Prostate gland (tissue), 2 donors: ENCODE measurements at regions not wholly inside any gene's neighbourhood (a gene's known extent, or its start where the extent isn't known, plus 50 kb on each side); places are given as distances from the start of the nearest gene placed in this dataset.

ENCODE experiments used
- DNase-seq: peaks from one replicate; pipeline ENCODE4 v3.0.0-alpha.2; 2019; ENCODE audit warnings: low spot score
- H3K27ac ChIP-seq, 2 donors: fragments of 200-600 bp; sonication (generic); 2 replicates each; pipeline ENCODE4 v1.5.1; 2017 to 2019
- H3K27me3 ChIP-seq: fragments of 200-600 bp; sonication (generic); replicated peaks from 2 replicates; pipeline ENCODE4 v1.5.1; 2019; ENCODE audit not compliant: insufficient read depth
- H3K36me3 ChIP-seq, 2 donors: fragments of 200-600 bp; sonication (generic); 1 replicate in 1 of 2; 2 replicates in 1 of 2; pipeline versions ENCODE4 v1.5.1 to v1.8.1; 2017 to 2019
- H3K4me1 ChIP-seq: fragments of 200-600 bp; sonication (generic); replicated peaks from 2 replicates; pipeline ENCODE4 v1.5.1; 2019
- H3K4me3 ChIP-seq, 2 donors: fragments of 200-600 bp; sonication (generic); 2 replicates each; pipeline ENCODE4 v1.5.1; 2017 to 2019
- H3K9me3 ChIP-seq: fragments of 200-600 bp; sonication (generic); 2 replicates; pipeline ENCODE4 v1.5.1; 2017
- POLR2A ChIP-seq: fragments of 450-650 bp; IDR thresholded peaks from one replicate; pipeline ENCODE4 v1.6.1; 2016; ENCODE audit warnings: antibody characterized with exemption, mild to moderate bottlenecking
- POLR2AphosphoS5 ChIP-seq: sonication (generic); formaldehyde crosslinking; IDR thresholded peaks from one replicate; pipeline ENCODE4 v1.6.1; 2017; ENCODE audit warnings: antibody characterized with exemption
- WGBS: methylation state at CpG from one replicate; pipeline ENCODE4 v1.1.5; 2018; 5-methylcytosine and 5-hydroxymethylcytosine counted together
- intact Hi-C: fragments of 100-400 bp; cut with DNase I; formaldehyde crosslinking; loops from one replicate; pipeline ENCODE4 v1.14.2; 2022
- TF ChIP-seq, protein P1 (sequence below), 4 experiments: fragments of 200-600 bp in 2 of 4; fragments of 450-650 bp in 2 of 4; sonication (generic) in 2 of 4; IDR thresholded peaks; 1 replicate in 3 of 4; 2 replicates in 1 of 4; pipeline ENCODE4 v1.5.1; 2016 to 2019; ENCODE audit warnings: antibody characterized with exemption in 4 of 4, mild to moderate bottlenecking in 2 of 4, moderate library complexity in 2 of 4

DNA sequence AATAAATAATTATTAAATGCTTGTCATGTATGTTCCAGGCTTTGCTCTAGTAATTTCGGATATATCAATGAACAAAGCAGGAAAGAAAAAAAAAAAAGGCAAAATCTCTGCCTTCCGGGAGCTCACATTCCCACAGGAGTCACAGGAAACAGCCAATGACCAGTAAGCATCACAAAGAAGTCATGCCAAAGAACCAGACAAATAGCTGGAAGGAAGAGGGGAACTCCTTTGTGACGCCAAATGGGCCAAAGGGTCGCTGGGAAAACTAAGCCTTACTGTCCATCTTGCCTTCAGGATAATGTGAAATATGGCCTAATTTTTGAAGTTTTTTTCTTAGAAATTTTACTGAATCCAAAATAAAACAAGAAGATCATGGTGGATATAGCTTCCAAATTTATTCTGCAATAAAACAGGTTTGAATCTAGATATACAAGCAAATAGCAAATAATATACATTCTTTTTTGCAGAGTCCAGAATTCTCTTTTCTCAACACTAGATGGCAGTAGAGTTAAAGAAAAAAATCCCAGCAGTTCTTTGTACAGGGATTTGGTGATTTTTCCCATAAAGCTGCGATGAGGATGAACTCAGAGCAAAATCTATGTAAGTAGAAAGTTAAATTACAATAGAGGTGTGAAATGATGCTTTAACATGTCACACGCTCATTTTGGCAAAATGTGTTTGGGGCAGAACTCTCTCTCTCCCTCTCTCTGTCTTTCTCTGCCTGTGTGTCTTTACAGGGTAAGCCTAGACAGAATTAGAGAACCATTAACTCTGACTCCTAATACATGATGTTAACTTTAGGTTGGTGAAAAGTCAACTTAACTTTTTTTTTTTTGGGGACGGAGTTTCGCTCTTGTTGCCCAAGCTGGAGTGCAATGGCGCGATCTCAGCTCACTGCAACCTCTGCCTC, 60.0 kb upstream of the TUT7 start:
- WGBS = 53% methylated on average over 10 of the region's 10 CpGs
- no peak for DNase-seq
- TF ChIP-seq, protein P1, sequence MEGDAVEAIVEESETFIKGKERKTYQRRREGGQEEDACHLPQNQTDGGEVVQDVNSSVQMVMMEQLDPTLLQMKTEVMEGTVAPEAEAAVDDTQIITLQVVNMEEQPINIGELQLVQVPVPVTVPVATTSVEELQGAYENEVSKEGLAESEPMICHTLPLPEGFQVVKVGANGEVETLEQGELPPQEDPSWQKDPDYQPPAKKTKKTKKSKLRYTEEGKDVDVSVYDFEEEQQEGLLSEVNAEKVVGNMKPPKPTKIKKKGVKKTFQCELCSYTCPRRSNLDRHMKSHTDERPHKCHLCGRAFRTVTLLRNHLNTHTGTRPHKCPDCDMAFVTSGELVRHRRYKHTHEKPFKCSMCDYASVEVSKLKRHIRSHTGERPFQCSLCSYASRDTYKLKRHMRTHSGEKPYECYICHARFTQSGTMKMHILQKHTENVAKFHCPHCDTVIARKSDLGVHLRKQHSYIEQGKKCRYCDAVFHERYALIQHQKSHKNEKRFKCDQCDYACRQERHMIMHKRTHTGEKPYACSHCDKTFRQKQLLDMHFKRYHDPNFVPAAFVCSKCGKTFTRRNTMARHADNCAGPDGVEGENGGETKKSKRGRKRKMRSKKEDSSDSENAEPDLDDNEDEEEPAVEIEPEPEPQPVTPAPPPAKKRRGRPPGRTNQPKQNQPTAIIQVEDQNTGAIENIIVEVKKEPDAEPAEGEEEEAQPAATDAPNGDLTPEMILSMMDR (IDR thresholded peaks at IDR 0.05) = peak; percentile 40 to 83 (median 69)
- TF ChIP-seq POLR2AphosphoS5 = no peak
- Histone ChIP-seq H3K9me3 (no peaks in the 10 kb centered on the region), H3K36me3 (no peaks in the 10 kb centered on the region), H3K27me3 (no peaks in the 10 kb centered on the region), H3K4me1 (no peaks in the 10 kb centered on the region), H3K4me3 (no peak overlapping the region), H3K27ac (no peak overlapping the region)
- intact Hi-C loops = no loop called here

DNA sequence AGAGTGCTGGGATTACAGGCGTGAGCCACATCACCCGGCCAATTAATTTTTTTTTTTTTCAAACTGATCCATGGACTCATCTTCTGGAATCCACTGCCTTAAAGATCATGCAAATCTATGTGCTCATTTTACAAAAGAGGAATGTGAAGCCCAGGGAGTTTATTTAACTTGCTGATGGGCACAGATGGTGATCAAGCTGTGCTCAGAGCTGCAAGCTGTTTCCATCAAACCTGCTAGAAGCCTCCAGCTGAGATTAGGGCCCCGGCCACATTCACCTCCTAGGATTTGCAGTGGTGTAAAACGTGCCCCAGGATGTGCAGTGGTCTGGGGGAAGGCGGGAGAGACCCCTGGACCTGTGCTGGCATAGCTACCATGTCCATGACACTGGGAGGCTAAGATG, 56.1 kb upstream of the TUT7 start:
- H3K4me3 ChIP-seq = no peak overlapping the region
- no peak for DNase-seq
- intact Hi-C loops = no loop called here
- H3K4me1 ChIP-seq = peaks cover 16% of the 10 kb centered on the region
- H3K9me3 ChIP-seq = no peaks in the 10 kb centered on the region
- TF ChIP-seq, protein P1 (IDR thresholded peaks at IDR 0.05) = no peak
- TF ChIP-seq POLR2AphosphoS5 (no peak), POLR2A (no peak)
- WGBS = 93% methylated on average over 5 of the region's 5 CpGs
- H3K27ac ChIP-seq = no peak overlapping the region
- no peaks in the 10 kb centered on the region for H3K36me3 ChIP-seq
- H3K27me3 ChIP-seq = no peaks in the 10 kb centered on the region

DNA sequence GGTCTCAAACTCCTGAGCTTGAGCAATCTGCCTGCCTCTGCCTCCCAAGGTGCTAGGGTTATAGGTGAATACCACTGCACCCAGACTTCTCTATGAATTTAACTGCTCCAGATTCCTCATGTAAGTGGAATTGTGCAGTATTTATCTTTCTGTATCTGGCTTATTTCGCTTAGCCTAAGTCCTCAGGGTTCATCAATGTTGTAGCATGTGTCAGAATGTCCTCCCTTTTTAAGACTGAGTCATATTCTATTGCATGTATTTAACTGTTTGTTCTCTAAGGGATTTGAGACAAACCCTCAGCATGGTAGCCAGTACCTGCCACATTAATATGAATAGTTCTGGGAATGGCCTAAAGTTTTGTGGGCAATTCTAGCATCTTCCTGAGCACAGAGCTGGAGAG, 53.9 kb upstream of the TUT7 start:
- Histone ChIP-seq H3K36me3 (no peaks in the 10 kb centered on the region), H3K4me1 (peaks cover 22% of the 10 kb centered on the region), H3K9me3 (no peaks in the 10 kb centered on the region), H3K4me3 (no peak overlapping the region), H3K27ac (peak overlapping the region; percentile 83 to 92), H3K27me3 (no peaks in the 10 kb centered on the region)
- no peak for DNase-seq
- 92% methylated on average over 1 of the region's 1 CpG for WGBS
- intact Hi-C loops = no loop called here
- TF ChIP-seq POLR2A (no peak), POLR2AphosphoS5 (no peak)
- TF ChIP-seq, protein P1 (IDR thresholded peaks at IDR 0.05) = no peak

DNA sequence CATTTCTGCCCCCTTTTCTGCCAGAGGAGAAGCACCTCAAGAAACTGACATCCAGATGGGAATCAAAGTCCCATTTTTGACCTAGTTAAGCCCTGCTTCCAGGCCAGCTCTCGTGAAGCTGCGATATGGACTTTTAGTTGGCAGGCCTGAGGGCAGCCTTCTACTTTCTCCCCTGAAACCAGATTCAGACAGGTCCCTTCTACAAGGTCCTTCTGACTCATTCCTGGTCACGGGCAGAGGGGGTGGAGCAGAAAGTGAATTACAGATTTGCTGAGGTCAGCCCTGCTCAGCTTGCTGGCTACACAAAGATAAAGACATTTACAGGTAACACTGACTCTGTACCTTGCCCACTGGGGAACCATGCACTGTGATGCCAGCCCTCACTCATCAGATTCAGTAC, 52.8 kb upstream of the TUT7 start:
- Histone ChIP-seq H3K9me3 (no peaks in the 10 kb centered on the region), H3K27ac (peak overlapping the region; percentile 83 to 92), H3K4me1 (peaks cover 22% of the 10 kb centered on the region), H3K27me3 (no peaks in the 10 kb centered on the region), H3K36me3 (no peaks in the 10 kb centered on the region), H3K4me3 (no peak overlapping the region)
- WGBS = 37% methylated on average over 3 of the region's 3 CpGs
- intact Hi-C loops = no loop called here
- DNase-seq = peak; percentile 63
- peak; percentile 16 for TF ChIP-seq POLR2A
- TF ChIP-seq, protein P1 (IDR thresholded peaks at IDR 0.05) = no peak
- TF ChIP-seq POLR2AphosphoS5 = peak; percentile 67

DNA sequence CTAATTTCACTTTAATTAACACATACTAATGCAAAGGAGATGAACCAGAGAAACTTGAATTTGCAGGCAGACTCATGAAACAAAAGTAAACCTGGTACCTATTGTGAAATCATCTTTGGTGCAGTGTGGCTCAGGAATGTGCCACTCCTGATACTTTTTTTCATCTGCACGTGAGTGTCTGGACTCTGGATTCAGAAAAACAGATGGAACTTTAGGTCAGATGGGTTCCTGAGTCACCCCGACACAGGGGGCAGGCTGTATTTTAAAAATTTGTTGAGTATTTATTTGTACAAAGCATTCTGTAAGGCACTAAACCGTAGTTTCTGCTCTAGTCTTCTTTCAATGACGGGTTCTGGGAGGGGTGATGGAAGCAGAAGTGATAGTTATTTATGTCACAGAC, 52.2 kb upstream of the TUT7 start:
- Histone ChIP-seq H3K9me3 (no peaks in the 10 kb centered on the region), H3K27me3 (no peaks in the 10 kb centered on the region), H3K36me3 (no peaks in the 10 kb centered on the region), H3K27ac (peak overlapping the region; percentile 83 to 92), H3K4me3 (no peak overlapping the region), H3K4me1 (peaks cover 22% of the 10 kb centered on the region)
- DNase-seq = peak; percentile 67
- WGBS = 30% methylated on average over 4 of the region's 4 CpGs
- peak; percentile 78 for TF ChIP-seq POLR2AphosphoS5
- TF ChIP-seq, protein P1 (IDR thresholded peaks at IDR 0.05) = no peak
- intact Hi-C loops = no loop called here
